ENCODE measurements at regions not wholly inside any gene's neighbourhood (a gene's known extent, or its start where the extent isn't known, plus 50 kb on each side); places are given as distances from the start of the nearest gene placed in this dataset.
"Not testable (repeated sequence)": the region's sequence is repeated elsewhere in the genome, so short reads cannot be mapped to it uniquely, and the experiment has no call there.

DNA sequence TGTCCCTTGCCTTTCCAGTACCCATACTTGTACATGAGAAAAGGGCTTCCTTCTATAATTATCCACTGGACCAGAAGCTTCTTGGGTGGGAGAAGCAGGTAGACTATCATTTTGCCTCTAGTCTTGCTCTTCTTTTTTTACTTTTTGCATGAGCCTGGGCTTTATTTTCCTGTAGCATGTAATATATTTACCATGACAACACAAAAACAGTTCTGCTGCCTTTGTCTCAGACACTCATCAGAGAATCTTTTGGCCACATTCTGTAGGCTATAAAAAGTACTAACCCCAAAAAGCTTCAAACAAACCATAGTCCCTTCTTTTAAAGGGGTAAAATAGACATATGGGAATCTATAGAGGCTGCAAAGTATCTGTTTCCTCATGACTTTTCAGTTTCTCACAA, 339.2 kb upstream of the PIK3R1 start:
- no peak for DNase-seq (ENCODE audit: low spot score)
- TF ChIP-seq, protein P1, sequence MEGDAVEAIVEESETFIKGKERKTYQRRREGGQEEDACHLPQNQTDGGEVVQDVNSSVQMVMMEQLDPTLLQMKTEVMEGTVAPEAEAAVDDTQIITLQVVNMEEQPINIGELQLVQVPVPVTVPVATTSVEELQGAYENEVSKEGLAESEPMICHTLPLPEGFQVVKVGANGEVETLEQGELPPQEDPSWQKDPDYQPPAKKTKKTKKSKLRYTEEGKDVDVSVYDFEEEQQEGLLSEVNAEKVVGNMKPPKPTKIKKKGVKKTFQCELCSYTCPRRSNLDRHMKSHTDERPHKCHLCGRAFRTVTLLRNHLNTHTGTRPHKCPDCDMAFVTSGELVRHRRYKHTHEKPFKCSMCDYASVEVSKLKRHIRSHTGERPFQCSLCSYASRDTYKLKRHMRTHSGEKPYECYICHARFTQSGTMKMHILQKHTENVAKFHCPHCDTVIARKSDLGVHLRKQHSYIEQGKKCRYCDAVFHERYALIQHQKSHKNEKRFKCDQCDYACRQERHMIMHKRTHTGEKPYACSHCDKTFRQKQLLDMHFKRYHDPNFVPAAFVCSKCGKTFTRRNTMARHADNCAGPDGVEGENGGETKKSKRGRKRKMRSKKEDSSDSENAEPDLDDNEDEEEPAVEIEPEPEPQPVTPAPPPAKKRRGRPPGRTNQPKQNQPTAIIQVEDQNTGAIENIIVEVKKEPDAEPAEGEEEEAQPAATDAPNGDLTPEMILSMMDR (IDR thresholded peaks at IDR 0.05; ENCODE audit: extremely low read depth, missing control alignments), result no peak

DNA sequence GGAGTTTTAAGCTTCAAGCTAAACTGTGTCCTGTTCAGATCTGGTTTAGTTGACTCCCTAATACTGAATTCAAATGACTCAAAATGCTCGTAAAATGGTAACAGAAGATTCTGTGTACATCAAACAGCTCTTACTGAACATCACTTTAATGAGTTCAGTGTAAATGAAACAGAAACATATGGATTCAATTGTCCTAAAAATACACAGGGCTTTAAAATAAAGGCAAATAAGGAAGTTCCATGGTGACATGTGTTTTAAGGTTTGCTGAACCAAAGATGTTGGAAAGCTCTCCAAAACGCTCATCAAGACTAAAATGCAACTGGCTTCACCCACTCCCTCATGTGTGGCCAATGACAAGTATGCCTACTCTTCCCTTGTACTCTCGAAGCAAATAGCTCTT, 340.0 kb upstream of the PIK3R1 start:
- TF ChIP-seq, protein P1 (IDR thresholded peaks at IDR 0.05; ENCODE audit: extremely low read depth, missing control alignments), result no peak
- DNase-seq (ENCODE audit: low spot score), result no peak

DNA sequence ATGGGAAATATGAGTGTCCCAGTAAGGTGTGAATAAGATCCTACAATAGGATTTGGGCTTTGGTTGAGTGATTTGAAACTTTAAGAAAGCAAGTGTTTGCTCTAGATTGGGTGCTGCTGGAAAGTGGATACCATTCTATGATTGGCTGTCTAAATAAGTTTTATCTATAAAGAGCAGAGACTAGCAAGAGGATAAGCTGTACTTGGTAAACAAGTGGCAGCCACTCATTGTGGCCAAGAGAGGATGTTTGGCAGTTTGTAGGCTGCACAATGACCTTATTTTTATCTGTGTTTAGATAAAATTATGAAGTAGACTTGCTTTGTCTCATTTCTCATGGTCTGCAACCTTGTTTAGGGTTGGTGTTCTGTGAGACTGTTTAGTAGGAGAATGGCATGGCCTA, 341.6 kb upstream of the PIK3R1 start:
- DNase-seq (ENCODE audit: low spot score), result no peak
- TF ChIP-seq, protein P1 (IDR thresholded peaks at IDR 0.05; ENCODE audit: extremely low read depth, missing control alignments), result no peak

DNA sequence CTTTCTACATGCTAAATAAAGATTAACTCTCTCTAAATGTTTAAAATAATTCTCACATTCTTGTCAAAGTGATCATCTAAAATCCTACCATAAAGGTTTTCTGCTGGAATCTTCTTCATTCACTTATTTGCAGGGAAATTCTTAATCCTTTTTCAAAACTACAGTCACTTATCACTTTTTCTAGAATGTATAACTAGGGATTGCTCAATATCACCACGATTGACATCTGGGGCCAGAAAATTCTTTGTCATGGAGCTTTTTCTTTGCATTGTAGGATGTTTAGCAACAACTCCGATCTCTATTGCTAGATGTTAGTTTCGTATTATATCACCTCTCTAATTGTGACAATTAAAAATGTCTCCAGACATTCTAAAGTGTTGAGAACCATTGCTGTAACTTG, 344.9 kb upstream of the PIK3R1 start:
- TF ChIP-seq, protein P1 (IDR thresholded peaks at IDR 0.05; ENCODE audit: extremely low read depth, missing control alignments), result no peak
- DNase-seq (ENCODE audit: low spot score), result no peak

DNA sequence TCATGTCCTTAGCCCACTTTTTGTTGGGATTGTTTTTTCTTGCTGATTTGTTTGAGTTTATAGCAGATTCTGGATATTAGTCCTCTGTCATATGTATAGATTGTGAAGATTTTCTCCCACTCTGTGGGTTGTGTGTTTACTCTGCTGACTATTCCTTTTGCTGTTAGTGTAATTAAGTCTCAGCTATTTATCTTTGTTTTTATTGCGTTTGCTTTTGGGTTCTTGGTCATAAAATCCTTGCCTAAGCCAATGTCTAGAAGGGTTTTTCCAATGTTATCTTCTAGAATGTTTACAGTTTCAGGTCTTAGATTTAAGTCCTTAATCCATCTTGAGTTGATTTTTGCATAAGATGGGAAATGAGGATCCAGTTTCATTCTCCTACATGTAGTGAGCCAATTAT, 351.2 kb upstream of the PIK3R1 start:
- not testable (repeated sequence) for DNase-seq (ENCODE audit: low spot score)

DNA sequence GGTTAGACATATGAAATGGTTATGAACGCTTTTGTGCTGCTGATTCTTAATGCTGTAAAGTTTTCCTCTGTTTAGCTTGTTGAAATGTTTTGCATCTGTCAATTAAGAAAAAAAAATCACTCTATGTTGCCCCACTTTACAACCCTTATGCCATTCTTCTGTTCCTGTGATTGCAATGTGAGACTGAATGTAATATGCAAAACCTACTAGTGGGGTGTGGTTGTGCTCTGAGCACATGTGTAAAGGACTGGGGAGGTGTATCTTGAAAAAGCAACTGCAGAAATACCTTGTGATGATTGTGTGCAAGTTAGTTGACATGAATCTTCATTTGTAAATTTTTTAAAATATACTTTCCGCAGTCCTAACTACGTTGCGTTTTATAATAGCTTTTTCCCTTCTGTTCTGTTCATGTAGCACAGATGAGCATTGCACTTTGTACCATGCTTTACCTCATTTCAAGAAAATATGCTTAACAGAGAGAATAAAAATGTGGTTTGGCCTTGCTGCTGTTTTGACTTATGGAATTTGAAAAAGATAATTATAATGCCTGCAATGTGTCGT, 357.0 kb upstream of the PIK3R1 start:
- no peak for DNase-seq (ENCODE audit: low spot score)
- TF ChIP-seq, protein P1 (IDR thresholded peaks at IDR 0.05; ENCODE audit: extremely low read depth, missing control alignments), result no peak

DNA sequence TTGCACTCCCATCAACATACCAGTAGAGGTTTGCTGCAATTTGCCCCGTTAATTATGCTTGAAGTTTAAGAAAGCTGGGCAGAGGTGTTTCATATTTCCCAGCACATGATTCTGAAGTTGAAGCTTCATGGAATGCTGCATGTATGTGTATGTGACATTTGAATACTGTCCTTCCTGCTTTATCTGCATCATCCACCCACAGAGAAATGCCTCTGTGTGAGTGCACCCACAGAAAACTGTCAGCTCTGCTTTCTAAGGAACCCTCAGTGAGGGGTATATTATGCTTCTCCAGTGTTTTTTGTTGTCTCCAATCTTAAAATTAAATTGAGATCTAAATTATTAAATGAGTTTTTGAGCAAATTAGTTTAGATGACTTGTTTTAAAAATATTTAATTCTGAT, 358.1 kb upstream of the PIK3R1 start:
- no peak for DNase-seq (ENCODE audit: low spot score)
- TF ChIP-seq, protein P1 (IDR thresholded peaks at IDR 0.05; ENCODE audit: extremely low read depth, missing control alignments), result no peak

DNA sequence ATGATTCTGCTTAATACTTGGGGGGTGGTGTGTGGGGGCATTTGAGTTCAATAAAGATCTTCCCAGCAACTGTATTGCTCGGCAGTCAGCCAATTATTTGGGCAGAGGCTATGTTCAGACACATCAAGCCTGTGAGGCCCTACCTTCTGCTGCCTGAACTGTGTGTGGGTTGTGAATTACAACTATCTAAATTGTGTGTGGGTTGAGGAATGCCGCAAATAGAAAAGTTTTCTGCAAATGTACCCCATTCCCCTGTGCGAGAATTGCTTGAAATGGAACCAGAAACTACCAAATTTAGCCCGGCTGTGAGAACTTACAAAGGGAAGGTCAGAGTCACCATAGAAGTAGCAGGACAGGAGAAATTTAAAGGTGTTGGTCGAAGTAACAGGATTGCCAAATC, 360.0 kb upstream of the PIK3R1 start:
- TF ChIP-seq, protein P1 (IDR thresholded peaks at IDR 0.05; ENCODE audit: extremely low read depth, missing control alignments), result no peak

DNA sequence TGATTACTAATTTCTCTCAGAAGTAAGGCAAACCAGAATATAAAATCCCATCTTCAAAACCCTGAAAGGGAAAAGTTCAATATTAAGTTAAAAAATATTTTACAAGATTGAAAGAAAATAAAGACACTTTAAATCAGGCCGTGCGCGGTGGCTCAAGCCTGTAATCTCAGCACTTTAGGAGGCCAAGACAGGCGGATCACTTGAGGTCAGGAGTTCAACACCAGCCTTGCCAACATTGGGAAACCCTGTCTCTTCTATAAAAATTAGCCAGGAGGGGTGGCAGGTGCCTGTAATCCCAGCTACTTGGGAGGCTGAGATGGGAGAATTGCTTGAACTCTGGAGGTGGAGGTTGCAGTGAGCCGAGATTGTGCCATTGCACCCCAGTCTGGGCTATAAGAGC, 364.6 kb upstream of the PIK3R1 start:
- not testable (repeated sequence) for DNase-seq (ENCODE audit: low spot score)

More for the DNA sequence above, 360.0 kb upstream of the PIK3R1 start:
- DNase-seq (ENCODE audit: low spot score), result no peak

Data from GM20000 (cell line).